B cell (primary cell): ENCODE measurements at regions not wholly inside any gene's neighbourhood (a gene's known extent, or its start where the extent isn't known, plus 50 kb on each side); places are given as distances from the start of the nearest gene placed in this dataset.

Experiments
- ATAC-seq: fragments of 200-7000 bp; cut with Tn5 transposase; one replicate; pipeline ENCODE4 v1.10.0; 2021; ENCODE audit warnings: low read depth, mild to moderate bottlenecking, moderate number of reproducible peaks, moderate library complexity
- CTCF ChIA-PET: fragments of 350-600 bp; sonication (Branson Sonifier 250); formaldehyde crosslinking; loops from one replicate; lab custom pipeline; 2021; ENCODE audit warnings: antibody characterized with exemption, inconsistent platforms; lab: Charles Lee
- POLR2A ChIA-PET: fragments of 350-600 bp; sonication (Branson Sonifier 250); formaldehyde crosslinking; loops from one replicate; lab custom pipeline; 2021; ENCODE audit warnings: antibody characterized with exemption; lab: Charles Lee
- DNase-seq: peaks from one replicate; pipeline ENCODE4 v3.0.0; 2013
- H2AFZ ChIP-seq: 2 replicates; pipeline ENCODE4 v1.6.1; 2012; ENCODE audit warnings: mild to moderate bottlenecking, low read depth, low read length; ENCODE audit not compliant: insufficient read depth, poor library complexity, severe bottlenecking
- H3K27ac ChIP-seq, 2 donors: 1 replicate in 1 of 2; 2 replicates in 1 of 2; pipeline ENCODE4 v1.5.1; 2012 to 2013; ENCODE audit warnings: low read length in 2 of 2, mild to moderate bottlenecking in 2 of 2, moderate library complexity in 1 of 2
- H3K27me3 ChIP-seq, 4 experiments: fragments of 200-600 bp in 1 of 4; sonication (generic) in 1 of 4; replicated peaks in 1 of 4; 1 replicate in 2 of 4; 2 replicates in 2 of 4; pipeline versions ENCODE4 v1.6.1 to v1.7.0; 2013 to 2016; ENCODE audit warnings: low read length in 3 of 4, mild to moderate bottlenecking in 2 of 4, mixed read lengths in 1 of 4, moderate library complexity in 1 of 4; ENCODE audit not compliant: insufficient read depth in 4 of 4, control insufficient read depth in 3 of 4; ENCODE audit errors: control extremely low read depth in 1 of 4
- H3K36me3 ChIP-seq, 2 experiments: replicated peaks in 1 of 2; 1 replicate in 1 of 2; 2 replicates in 1 of 2; pipeline versions ENCODE4 v1.6.1 to v1.7.1; 2013; ENCODE audit warnings: low read length in 1 of 2; ENCODE audit not compliant: insufficient read depth in 2 of 2, control insufficient read depth in 1 of 2; ENCODE audit errors: control extremely low read depth in 1 of 2, extremely low read depth in 1 of 2
- H3K4me1 ChIP-seq, 2 donors: fragments of 200-600 bp in 1 of 2; sonication (generic) in 1 of 2; 1 replicate in 1 of 2; 2 replicates in 1 of 2; pipeline versions ENCODE4 v1.5.1 to v1.6.1; 2013 to 2017; ENCODE audit warnings: low read length in 2 of 2; ENCODE audit not compliant: control insufficient read depth in 2 of 2, insufficient read depth in 2 of 2
- H3K4me2 ChIP-seq: replicated peaks from 2 replicates; pipeline ENCODE3; 2012; ENCODE audit warnings: mild to moderate bottlenecking, low read depth, low read length; ENCODE audit not compliant: poor library complexity, severe bottlenecking
- H3K4me3 ChIP-seq, 5 experiments: fragments of 200-600 bp in 1 of 5; sonication (generic) in 1 of 5; 1 replicate in 3 of 5; 2 replicates in 2 of 5; pipeline versions ENCODE4 v1.5.1 to v1.7.0; 2011 to 2016; ENCODE audit warnings: low read length in 4 of 5, mild to moderate bottlenecking in 4 of 5, low read depth in 2 of 5, control low read depth in 1 of 5, moderate library complexity in 1 of 5; ENCODE audit not compliant: insufficient read depth in 1 of 5; ENCODE audit errors: control extremely low read depth in 1 of 5, extremely low read depth in 1 of 5
- H3K79me2 ChIP-seq: fragments of 200-600 bp; sonication (generic); one replicate; pipeline ENCODE4 v1.6.0; 2016; ENCODE audit warnings: low read length; ENCODE audit not compliant: control insufficient read depth, insufficient read depth
- H3K9ac ChIP-seq: fragments of 200-600 bp; sonication (generic); 2 replicates; pipeline ENCODE4 v1.6.1; 2017; ENCODE audit warnings: mild to moderate bottlenecking, low read length, moderate library complexity
- H3K9me3 ChIP-seq, 3 donors: one replicate each; pipeline versions ENCODE4 v1.6.1 to v1.7.1; 2013; ENCODE audit warnings: low read length in 2 of 3; ENCODE audit not compliant: control insufficient read depth in 2 of 3, insufficient read depth in 1 of 3; ENCODE audit errors: control extremely low read depth in 1 of 3
- H4K20me1 ChIP-seq: 2 replicates; pipeline ENCODE4 v1.6.0; 2012; ENCODE audit warnings: mild to moderate bottlenecking, low read length; ENCODE audit not compliant: insufficient read depth, control insufficient read depth, poor library complexity, severe bottlenecking
- H3K27ac Mint-ChIP-seq: one replicate; pipeline ENCODE4 v1.8.0; 2021; ENCODE audit warnings: mixed read lengths
- H3K27me3 Mint-ChIP-seq: one replicate; pipeline ENCODE4 v1.8.0; 2021; ENCODE audit warnings: mixed read lengths
- H3K4me1 Mint-ChIP-seq: one replicate; pipeline ENCODE4 v1.8.0; 2021; ENCODE audit warnings: mixed read lengths
- H3K4me3 Mint-ChIP-seq: one replicate; pipeline ENCODE4 v1.8.0; 2021; ENCODE audit warnings: mixed read lengths
- H3K9me3 Mint-ChIP-seq: one replicate; pipeline ENCODE4 v1.8.0; 2022; ENCODE audit warnings: mixed read lengths; ENCODE audit not compliant: insufficient read depth
- EZH2 ChIP-seq: IDR thresholded peaks from 2 replicates; pipeline ENCODE4 v1.6.1; 2012; ENCODE audit warnings: borderline replicate concordance, low read depth, mild to moderate bottlenecking, moderate library complexity, low read length; ENCODE audit not compliant: insufficient read depth, poor library complexity, severe bottlenecking
- WGBS: methylation state at CpG from one replicate; pipeline ENCODE4 v1.1.5; 2013; ENCODE audit warnings: missing lambda C conversion rate; ENCODE audit not compliant: insufficient coverage; 5-methylcytosine and 5-hydroxymethylcytosine counted together
- intact Hi-C: fragments of 100-400 bp; cut with micrococcal nuclease; formaldehyde crosslinking; loops from one replicate; pipeline ENCODE4 v1.10.0; 2022
- TF ChIP-seq, protein P1 (sequence below): fragments of 200-600 bp; IDR thresholded peaks from one replicate; pipeline ENCODE4 v1.8.0; 2022; ENCODE audit warnings: antibody characterized with exemption, mild to moderate bottlenecking

DNA sequence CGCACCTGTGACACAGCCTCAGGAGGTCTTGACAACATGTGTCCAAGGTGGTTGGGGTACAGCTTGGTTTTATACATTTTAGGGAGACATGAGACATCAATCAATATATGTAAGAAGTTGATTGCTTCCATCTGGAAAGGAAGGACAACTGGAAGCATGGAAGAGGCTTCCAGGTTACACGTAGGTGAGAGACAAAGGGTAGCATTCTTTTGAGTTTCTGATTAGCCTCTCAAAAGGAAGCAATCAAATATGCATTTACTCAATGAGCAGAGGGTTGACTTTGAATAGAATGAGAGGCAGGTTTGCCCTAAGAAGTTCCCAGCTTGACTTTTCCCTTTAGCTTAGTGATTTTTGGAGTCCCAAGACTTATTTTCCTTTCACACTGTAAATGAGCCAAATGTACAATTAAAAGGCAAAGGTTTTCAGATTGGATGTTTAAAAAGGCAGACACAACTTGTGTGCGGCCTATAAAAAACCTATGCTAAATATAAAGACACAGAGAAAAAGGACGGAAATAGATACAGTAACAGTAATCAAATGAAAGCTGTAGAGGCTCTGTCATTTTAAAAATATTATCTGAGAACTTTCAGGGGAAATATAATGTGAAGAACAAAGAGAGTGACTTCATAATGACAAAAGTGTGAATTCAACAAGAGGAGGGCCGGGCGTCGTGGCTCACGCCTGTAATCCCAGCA, 65.7 kb upstream of the LANCL2 start:
- intact Hi-C loops: no loop called here
- ATAC-seq: no peak
- ChIA-PET POLR2A (no interaction called here), CTCF (no interaction called here)
- WGBS: 81% methylated on average over 6 of the region's 8 CpGs
- Histone ChIP-seq H3K27me3 (peaks cover 0 to 3% (median 0%) of the 10 kb centered on the region in 4 experiments), H3K79me2 (no peaks in the 10 kb centered on the region), H4K20me1 (no peaks in the 10 kb centered on the region), H3K4me3 (no peak overlapping the region), H3K27ac (no peak overlapping the region), H3K36me3 (no peaks in the 10 kb centered on the region), H2AFZ (no peak overlapping the region), H3K9me3 (no peaks in the 10 kb centered on the region), H3K4me2 (no peak overlapping the region), H3K4me1 (no peaks in the 10 kb centered on the region), H3K9ac (no peak overlapping the region)
- H3K27me3 Mint-ChIP-seq: peaks cover 27% of the 10 kb centered on the region
- peaks cover 2% of the 10 kb centered on the region for H3K4me1 Mint-ChIP-seq
- H3K27ac Mint-ChIP-seq: no peak overlapping the region
- H3K4me3 Mint-ChIP-seq: no peak overlapping the region
- no peaks in the 10 kb centered on the region for H3K9me3 Mint-ChIP-seq
- TF ChIP-seq EZH2: no peak
- TF ChIP-seq, protein P1, sequence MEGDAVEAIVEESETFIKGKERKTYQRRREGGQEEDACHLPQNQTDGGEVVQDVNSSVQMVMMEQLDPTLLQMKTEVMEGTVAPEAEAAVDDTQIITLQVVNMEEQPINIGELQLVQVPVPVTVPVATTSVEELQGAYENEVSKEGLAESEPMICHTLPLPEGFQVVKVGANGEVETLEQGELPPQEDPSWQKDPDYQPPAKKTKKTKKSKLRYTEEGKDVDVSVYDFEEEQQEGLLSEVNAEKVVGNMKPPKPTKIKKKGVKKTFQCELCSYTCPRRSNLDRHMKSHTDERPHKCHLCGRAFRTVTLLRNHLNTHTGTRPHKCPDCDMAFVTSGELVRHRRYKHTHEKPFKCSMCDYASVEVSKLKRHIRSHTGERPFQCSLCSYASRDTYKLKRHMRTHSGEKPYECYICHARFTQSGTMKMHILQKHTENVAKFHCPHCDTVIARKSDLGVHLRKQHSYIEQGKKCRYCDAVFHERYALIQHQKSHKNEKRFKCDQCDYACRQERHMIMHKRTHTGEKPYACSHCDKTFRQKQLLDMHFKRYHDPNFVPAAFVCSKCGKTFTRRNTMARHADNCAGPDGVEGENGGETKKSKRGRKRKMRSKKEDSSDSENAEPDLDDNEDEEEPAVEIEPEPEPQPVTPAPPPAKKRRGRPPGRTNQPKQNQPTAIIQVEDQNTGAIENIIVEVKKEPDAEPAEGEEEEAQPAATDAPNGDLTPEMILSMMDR: no peak
- DNase-seq: no peak

DNA sequence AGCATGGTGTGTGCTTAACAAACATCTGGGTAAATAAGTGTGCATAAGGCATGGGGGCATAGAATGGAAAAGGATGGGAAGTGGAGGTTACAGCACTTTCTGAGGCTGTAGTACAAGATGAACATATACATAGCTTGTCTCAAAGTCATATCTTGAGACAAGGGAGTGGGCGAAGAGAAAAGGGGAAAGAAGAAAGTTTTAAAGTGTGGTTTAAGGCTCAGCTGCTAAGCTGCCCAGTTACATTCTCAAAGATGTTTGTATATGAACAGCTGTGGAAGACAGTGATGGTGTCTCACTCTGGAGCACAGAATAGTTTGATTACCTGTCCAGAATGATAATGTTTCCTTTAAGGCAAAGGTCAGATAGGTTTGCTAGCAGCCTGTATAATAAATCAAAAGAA, 61.9 kb upstream of the LANCL2 start:
- intact Hi-C loops: no loop called here
- H3K79me2 ChIP-seq: no peaks in the 10 kb centered on the region
- CTCF ChIA-PET: no interaction called here
- H3K36me3 ChIP-seq: no peaks in the 10 kb centered on the region
- TF ChIP-seq, protein P1: no peak
- TF ChIP-seq EZH2: no peak
- no peaks in the 10 kb centered on the region for H4K20me1 ChIP-seq
- Mint-ChIP-seq H3K4me1 (peaks cover 7% of the 10 kb centered on the region), H3K4me3 (no peak overlapping the region), H3K27me3 (peaks cover 27% of the 10 kb centered on the region), H3K9me3 (no peaks in the 10 kb centered on the region), H3K27ac (no peak overlapping the region)
- H3K9me3 ChIP-seq: no peaks in the 10 kb centered on the region
- H2AFZ ChIP-seq: no peak overlapping the region
- H3K27ac ChIP-seq: no peak overlapping the region
- peaks cover 0 to 3% (median 0%) of the 10 kb centered on the region in 4 experiments for H3K27me3 ChIP-seq
- no peak for ATAC-seq
- DNase-seq: no peak
- WGBS: 75% methylated on average over 1 of the region's 1 CpG
- no peaks in the 10 kb centered on the region for H3K4me1 ChIP-seq
- no peak overlapping the region for H3K4me2 ChIP-seq
- POLR2A ChIA-PET: no interaction called here
- H3K4me3 ChIP-seq: no peak overlapping the region
- H3K9ac ChIP-seq: no peak overlapping the region
